WTC11 (cell line): ENCODE measurements at regions not wholly inside any gene's neighbourhood (a gene's known extent, or its start where the extent isn't known, plus 50 kb on each side); places are given as distances from the start of the nearest gene placed in this dataset.

ENCODE experiments used
- ATAC-seq: fragments of 200-7000 bp; cut with Tn5 transposase; 2 replicates; pipeline ENCODE4 v1.10.0; 2021; ENCODE audit warnings: mild to moderate bottlenecking, moderate library complexity
- CTCF ChIA-PET: fragments of 300-600 bp; sonication (Branson Sonifier 250); formaldehyde crosslinking; loops from one replicate; lab custom pipeline; 2021; ENCODE audit warnings: antibody characterized with exemption; lab: Charles Lee
- POLR2A ChIA-PET: fragments of 350-600 bp; sonication (Branson Sonifier 250); formaldehyde crosslinking; loops from one replicate; lab custom pipeline; 2021; ENCODE audit warnings: antibody characterized with exemption; lab: Charles Lee
- DNase-seq: peaks from one replicate; pipeline ENCODE4 v3.0.0; 2021; ENCODE audit warnings: low spot score
- H3K27ac Mint-ChIP-seq: 2 replicates; pipeline ENCODE4 v1.8.0; 2021; ENCODE audit warnings: mixed read lengths
- H3K27me3 Mint-ChIP-seq: 2 replicates; pipeline ENCODE4 v1.8.0; 2021; ENCODE audit warnings: low read depth, mild to moderate bottlenecking, moderate library complexity, mixed read lengths
- H3K36me3 Mint-ChIP-seq: 2 replicates; pipeline ENCODE4 v1.8.0; 2021; ENCODE audit warnings: mixed read lengths
- H3K4me1 Mint-ChIP-seq: 2 replicates; pipeline ENCODE4 v1.8.0; 2022; ENCODE audit warnings: mixed read lengths
- H3K4me3 Mint-ChIP-seq: 2 replicates; pipeline ENCODE4 v1.8.0; 2021; ENCODE audit warnings: mild to moderate bottlenecking, moderate library complexity, mixed read lengths
- H3K9me3 Mint-ChIP-seq: 2 replicates; pipeline ENCODE4 v1.8.0; 2021; ENCODE audit warnings: mixed read lengths
- ATF3 ChIP-seq: sonication (generic); formaldehyde crosslinking; conservative IDR thresholded peaks from 2 replicates; pipeline ENCODE4 v1.8.1; 2022; ENCODE audit warnings: mild to moderate bottlenecking, missing genetic modification reagents
- CBFB ChIP-seq: sonication (generic); formaldehyde crosslinking; IDR thresholded peaks from 2 replicates; pipeline ENCODE4 v1.8.1; 2022; ENCODE audit warnings: mild to moderate bottlenecking, low read depth, missing genetic modification reagents
- ELF4 ChIP-seq: sonication (generic); formaldehyde crosslinking; IDR thresholded peaks from 2 replicates; pipeline ENCODE4 v1.8.1; 2022; ENCODE audit warnings: low read depth, mild to moderate bottlenecking, moderate library complexity, missing genetic modification reagents
- GABPB1 ChIP-seq: sonication (generic); formaldehyde crosslinking; IDR thresholded peaks from 2 replicates; pipeline ENCODE4 v1.8.1; 2023; ENCODE audit warnings: mild to moderate bottlenecking, missing genetic modification reagents
- HMGXB4 ChIP-seq: sonication (generic); formaldehyde crosslinking; IDR thresholded peaks from 2 replicates; pipeline ENCODE4 v1.8.1; 2023; ENCODE audit warnings: mild to moderate bottlenecking, moderate library complexity, missing genetic modification reagents
- MAX ChIP-seq: sonication (generic); formaldehyde crosslinking; IDR thresholded peaks from 2 replicates; pipeline ENCODE4 v1.8.0; 2022; ENCODE audit warnings: mild to moderate bottlenecking, missing genetic modification reagents
- MXD4 ChIP-seq: fragments of 250-450 bp; sonication (Bioruptor Pico); IDR thresholded peaks from 2 replicates; pipeline ENCODE4 v1.8.0; 2021; ENCODE audit warnings: mild to moderate bottlenecking, moderate library complexity, borderline replicate concordance
- NR3C1 ChIP-seq: sonication (generic); formaldehyde crosslinking; conservative IDR thresholded peaks from 2 replicates; pipeline ENCODE4 v1.8.1; 2023; ENCODE audit warnings: low read depth, mild to moderate bottlenecking, missing genetic modification reagents
- OVOL2 ChIP-seq: fragments of 250-450 bp; sonication (Bioruptor Pico); IDR thresholded peaks from 2 replicates; pipeline ENCODE4 v1.9.0; 2021; ENCODE audit warnings: mild to moderate bottlenecking, borderline replicate concordance
- PRDM15 ChIP-seq: sonication (generic); formaldehyde crosslinking; IDR thresholded peaks from 2 replicates; pipeline ENCODE4 v1.8.0; 2022; ENCODE audit warnings: missing genetic modification reagents
- RELA ChIP-seq: sonication (generic); formaldehyde crosslinking; IDR thresholded peaks from 2 replicates; pipeline ENCODE4 v1.8.1; 2022; ENCODE audit warnings: missing genetic modification reagents, mild to moderate bottlenecking, borderline replicate concordance
- SMAD3 ChIP-seq: sonication (generic); formaldehyde crosslinking; IDR thresholded peaks from 2 replicates; pipeline ENCODE4 v1.8.0; 2022; ENCODE audit warnings: missing genetic modification reagents, mild to moderate bottlenecking, borderline replicate concordance
- TEAD4 ChIP-seq: sonication (generic); formaldehyde crosslinking; IDR thresholded peaks from 2 replicates; pipeline ENCODE4 v1.8.0; 2022; ENCODE audit warnings: mild to moderate bottlenecking, missing genetic modification reagents
- ZBTB21 ChIP-seq: sonication (generic); formaldehyde crosslinking; IDR thresholded peaks from 2 replicates; pipeline ENCODE4 v1.8.1; 2023; ENCODE audit warnings: mild to moderate bottlenecking, missing genetic modification reagents, borderline replicate concordance
- ZMAT4 ChIP-seq: fragments of 250-450 bp; sonication (Bioruptor Pico); IDR thresholded peaks from 2 replicates; pipeline ENCODE4 v1.9.0; 2021; ENCODE audit warnings: mild to moderate bottlenecking
- ZNF396 ChIP-seq: fragments of 250-450 bp; sonication (Bioruptor Pico); IDR thresholded peaks from 2 replicates; pipeline ENCODE4 v1.8.0; 2021; ENCODE audit warnings: mild to moderate bottlenecking, moderate library complexity, borderline replicate concordance
- ZNF416 ChIP-seq: fragments of 250-450 bp; sonication (Bioruptor Pico); IDR thresholded peaks from 2 replicates; pipeline ENCODE4 v1.9.0; 2021; ENCODE audit warnings: mild to moderate bottlenecking, inconsistent platforms
- ZNF532 ChIP-seq: fragments of 250-450 bp; sonication (Bioruptor Pico); IDR thresholded peaks from 2 replicates; pipeline ENCODE4 v1.9.0; 2021; ENCODE audit warnings: mild to moderate bottlenecking, borderline replicate concordance
- ZSCAN18 ChIP-seq: fragments of 250-450 bp; sonication (Bioruptor Pico); IDR thresholded peaks from 2 replicates; pipeline ENCODE4 v2.1.2; 2022; ENCODE audit warnings: mild to moderate bottlenecking, moderate library complexity

GRCh38 chr3:6315906-6316305, 545.0 kb upstream of the GRM7 start:
- DNase-seq (no peak), ATAC-seq (no peak)
- Mint-ChIP-seq H3K27me3 (no peaks in the 10 kb centered on the region), H3K9me3 (peaks cover 44% of the 10 kb centered on the region), H3K36me3 (no peaks in the 10 kb centered on the region; the same call in 1 of the 2 replicates), H3K4me1 (no peaks in the 10 kb centered on the region), H3K27ac (no peak overlapping the region), H3K4me3 (no peak overlapping the region)
- ChIA-PET CTCF (no interaction called here), POLR2A (no interaction called here)
- TF ChIP-seq ZNF532 (CRISPR knock-in tag) (no peak), CBFB (no peak), PRDM15 (no peak), RELA (CRISPR knock-in tag) (no peak), ATF3 (no peak), MXD4 (CRISPR knock-in tag) (no peak), GABPB1 (CRISPR knock-in tag) (no peak), SMAD3 (CRISPR knock-in tag) (no peak), NR3C1 (CRISPR knock-in tag) (no peak), ELF4 (no peak), ZSCAN18 (CRISPR knock-in tag) (no peak), ZMAT4 (CRISPR knock-in tag) (no peak), ZNF396 (CRISPR knock-in tag) (no peak), MAX (CRISPR knock-in tag) (no peak), TEAD4 (no peak), ZNF416 (no peak), ZBTB21 (CRISPR knock-in tag) (no peak), HMGXB4 (no peak), OVOL2 (no peak)
- TF ChIP-seq, all 79 proteins: peak for 0
